Cardiac fibroblast (primary cell): ENCODE measurements at regions not wholly inside any gene's neighbourhood (a gene's known extent, or its start where the extent isn't known, plus 50 kb on each side); places are given as distances from the start of the nearest gene placed in this dataset.

Source experiments
- DNase-seq, 2 donors: peaks; one replicate each; pipeline versions ENCODE4 v3.0.0 to v3.0.0-alpha.2; 2010; ENCODE audit warnings: low read depth in 2 of 2
- H3K4me3 ChIP-seq, 2 donors: replicated peaks in 1 of 2; 1 replicate in 1 of 2; 2 replicates in 1 of 2; pipeline ENCODE4 v1.5.1; 2011; ENCODE audit warnings: low read depth in 2 of 2, low read length in 2 of 2, mild to moderate bottlenecking in 2 of 2, moderate library complexity in 1 of 2
- CTCF ChIP-seq: IDR thresholded peaks from one replicate; pipeline ENCODE4 v1.5.1; 2011; ENCODE audit warnings: low read depth, mild to moderate bottlenecking, low read length, inconsistent platforms

GRCh38 chrX:137195991-137196390, 162.2 kb upstream of the GPR101 start:
- DNase-seq: peak in 1 of 2 donors; percentile 6
- H3K4me3 ChIP-seq: no peak overlapping the region
- TF ChIP-seq CTCF: no peak

- TF ChIP-seq CTCF: no peak
- DNase-seq: no peak
- H3K4me3 ChIP-seq: no peak overlapping the region
Observed at GRCh38 chrX:137195296-137195695, 161.5 kb upstream of the GPR101 start.

- DNase-seq: peak; percentile 1 to 29
- no peak overlapping the region for H3K4me3 ChIP-seq
- TF ChIP-seq CTCF: peak; percentile 36
Observed at GRCh38 chrX:137194164-137194563, 160.4 kb upstream of the GPR101 start.

GRCh38 chrX:137187540-137187939, 153.7 kb upstream of the GPR101 start:
- TF ChIP-seq CTCF: no peak
- no peak overlapping the region for H3K4me3 ChIP-seq
- DNase-seq: no peak

GRCh38 chrX:137178392-137178791, 144.6 kb upstream of the GPR101 start:
- TF ChIP-seq CTCF: no peak

GRCh38 chrX:137172317-137172948, 138.6 kb upstream of the GPR101 start:
- DNase-seq: no peak
- H3K4me3 ChIP-seq: no peak overlapping the region
- no peak for TF ChIP-seq CTCF

More at GRCh38 chrX:137178392-137178791, 144.6 kb upstream of the GPR101 start:
- no peak for DNase-seq
- H3K4me3 ChIP-seq: no peak overlapping the region

GRCh38 chrX:137171626-137172025, 137.8 kb upstream of the GPR101 start:
- no peak for DNase-seq
- H3K4me3 ChIP-seq: no peak overlapping the region
- TF ChIP-seq CTCF: no peak
